ENCODE measurements at regions not wholly inside any gene's neighbourhood (a gene's known extent, or its start where the extent isn't known, plus 50 kb on each side); places are given as distances from the start of the nearest gene placed in this dataset.

DNA sequence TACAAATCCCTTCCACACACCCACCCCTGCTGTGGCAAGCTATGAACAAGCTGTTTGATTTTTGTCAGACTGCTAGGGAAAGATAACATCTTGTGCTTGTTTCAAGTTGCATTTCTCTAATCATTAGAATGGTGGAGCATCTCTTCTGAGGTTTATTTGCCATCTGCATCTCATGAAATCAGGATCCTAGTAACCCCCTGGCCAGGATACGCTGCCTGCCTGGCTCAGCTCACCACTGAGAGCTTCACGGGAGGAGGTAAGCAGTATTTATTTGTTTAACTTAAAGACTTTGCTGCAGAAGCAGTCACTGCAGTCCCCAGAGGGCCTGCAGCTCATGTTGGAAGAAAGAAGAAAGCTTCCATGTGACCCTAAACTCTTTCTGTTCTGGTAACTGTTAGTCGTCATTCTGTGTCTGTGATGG lies 83.3 kb upstream of the CXCL14 start (continued):
- no peak for TF ChIP-seq HDAC2 (IDR thresholded peaks at IDR 0.05; ENCODE audit: borderline replicate concordance in 1 of 2, low read depth in 2 of 2, low read length in 2 of 2)
- no peak for TF ChIP-seq TAF1 (IDR thresholded peaks at IDR 0.05; ENCODE audit: low read depth, low read length)
- no peak for TF ChIP-seq JUND (IDR thresholded peaks at IDR 0.05; ENCODE audit: low read length)
- TF ChIP-seq POU5F1 (IDR thresholded peaks at IDR 0.05; ENCODE audit: low read depth, low read length), result no peak
- TF ChIP-seq MAFK (IDR thresholded peaks at IDR 0.05; ENCODE audit: low read depth, low read length), result no peak
- TF ChIP-seq, protein P1, sequence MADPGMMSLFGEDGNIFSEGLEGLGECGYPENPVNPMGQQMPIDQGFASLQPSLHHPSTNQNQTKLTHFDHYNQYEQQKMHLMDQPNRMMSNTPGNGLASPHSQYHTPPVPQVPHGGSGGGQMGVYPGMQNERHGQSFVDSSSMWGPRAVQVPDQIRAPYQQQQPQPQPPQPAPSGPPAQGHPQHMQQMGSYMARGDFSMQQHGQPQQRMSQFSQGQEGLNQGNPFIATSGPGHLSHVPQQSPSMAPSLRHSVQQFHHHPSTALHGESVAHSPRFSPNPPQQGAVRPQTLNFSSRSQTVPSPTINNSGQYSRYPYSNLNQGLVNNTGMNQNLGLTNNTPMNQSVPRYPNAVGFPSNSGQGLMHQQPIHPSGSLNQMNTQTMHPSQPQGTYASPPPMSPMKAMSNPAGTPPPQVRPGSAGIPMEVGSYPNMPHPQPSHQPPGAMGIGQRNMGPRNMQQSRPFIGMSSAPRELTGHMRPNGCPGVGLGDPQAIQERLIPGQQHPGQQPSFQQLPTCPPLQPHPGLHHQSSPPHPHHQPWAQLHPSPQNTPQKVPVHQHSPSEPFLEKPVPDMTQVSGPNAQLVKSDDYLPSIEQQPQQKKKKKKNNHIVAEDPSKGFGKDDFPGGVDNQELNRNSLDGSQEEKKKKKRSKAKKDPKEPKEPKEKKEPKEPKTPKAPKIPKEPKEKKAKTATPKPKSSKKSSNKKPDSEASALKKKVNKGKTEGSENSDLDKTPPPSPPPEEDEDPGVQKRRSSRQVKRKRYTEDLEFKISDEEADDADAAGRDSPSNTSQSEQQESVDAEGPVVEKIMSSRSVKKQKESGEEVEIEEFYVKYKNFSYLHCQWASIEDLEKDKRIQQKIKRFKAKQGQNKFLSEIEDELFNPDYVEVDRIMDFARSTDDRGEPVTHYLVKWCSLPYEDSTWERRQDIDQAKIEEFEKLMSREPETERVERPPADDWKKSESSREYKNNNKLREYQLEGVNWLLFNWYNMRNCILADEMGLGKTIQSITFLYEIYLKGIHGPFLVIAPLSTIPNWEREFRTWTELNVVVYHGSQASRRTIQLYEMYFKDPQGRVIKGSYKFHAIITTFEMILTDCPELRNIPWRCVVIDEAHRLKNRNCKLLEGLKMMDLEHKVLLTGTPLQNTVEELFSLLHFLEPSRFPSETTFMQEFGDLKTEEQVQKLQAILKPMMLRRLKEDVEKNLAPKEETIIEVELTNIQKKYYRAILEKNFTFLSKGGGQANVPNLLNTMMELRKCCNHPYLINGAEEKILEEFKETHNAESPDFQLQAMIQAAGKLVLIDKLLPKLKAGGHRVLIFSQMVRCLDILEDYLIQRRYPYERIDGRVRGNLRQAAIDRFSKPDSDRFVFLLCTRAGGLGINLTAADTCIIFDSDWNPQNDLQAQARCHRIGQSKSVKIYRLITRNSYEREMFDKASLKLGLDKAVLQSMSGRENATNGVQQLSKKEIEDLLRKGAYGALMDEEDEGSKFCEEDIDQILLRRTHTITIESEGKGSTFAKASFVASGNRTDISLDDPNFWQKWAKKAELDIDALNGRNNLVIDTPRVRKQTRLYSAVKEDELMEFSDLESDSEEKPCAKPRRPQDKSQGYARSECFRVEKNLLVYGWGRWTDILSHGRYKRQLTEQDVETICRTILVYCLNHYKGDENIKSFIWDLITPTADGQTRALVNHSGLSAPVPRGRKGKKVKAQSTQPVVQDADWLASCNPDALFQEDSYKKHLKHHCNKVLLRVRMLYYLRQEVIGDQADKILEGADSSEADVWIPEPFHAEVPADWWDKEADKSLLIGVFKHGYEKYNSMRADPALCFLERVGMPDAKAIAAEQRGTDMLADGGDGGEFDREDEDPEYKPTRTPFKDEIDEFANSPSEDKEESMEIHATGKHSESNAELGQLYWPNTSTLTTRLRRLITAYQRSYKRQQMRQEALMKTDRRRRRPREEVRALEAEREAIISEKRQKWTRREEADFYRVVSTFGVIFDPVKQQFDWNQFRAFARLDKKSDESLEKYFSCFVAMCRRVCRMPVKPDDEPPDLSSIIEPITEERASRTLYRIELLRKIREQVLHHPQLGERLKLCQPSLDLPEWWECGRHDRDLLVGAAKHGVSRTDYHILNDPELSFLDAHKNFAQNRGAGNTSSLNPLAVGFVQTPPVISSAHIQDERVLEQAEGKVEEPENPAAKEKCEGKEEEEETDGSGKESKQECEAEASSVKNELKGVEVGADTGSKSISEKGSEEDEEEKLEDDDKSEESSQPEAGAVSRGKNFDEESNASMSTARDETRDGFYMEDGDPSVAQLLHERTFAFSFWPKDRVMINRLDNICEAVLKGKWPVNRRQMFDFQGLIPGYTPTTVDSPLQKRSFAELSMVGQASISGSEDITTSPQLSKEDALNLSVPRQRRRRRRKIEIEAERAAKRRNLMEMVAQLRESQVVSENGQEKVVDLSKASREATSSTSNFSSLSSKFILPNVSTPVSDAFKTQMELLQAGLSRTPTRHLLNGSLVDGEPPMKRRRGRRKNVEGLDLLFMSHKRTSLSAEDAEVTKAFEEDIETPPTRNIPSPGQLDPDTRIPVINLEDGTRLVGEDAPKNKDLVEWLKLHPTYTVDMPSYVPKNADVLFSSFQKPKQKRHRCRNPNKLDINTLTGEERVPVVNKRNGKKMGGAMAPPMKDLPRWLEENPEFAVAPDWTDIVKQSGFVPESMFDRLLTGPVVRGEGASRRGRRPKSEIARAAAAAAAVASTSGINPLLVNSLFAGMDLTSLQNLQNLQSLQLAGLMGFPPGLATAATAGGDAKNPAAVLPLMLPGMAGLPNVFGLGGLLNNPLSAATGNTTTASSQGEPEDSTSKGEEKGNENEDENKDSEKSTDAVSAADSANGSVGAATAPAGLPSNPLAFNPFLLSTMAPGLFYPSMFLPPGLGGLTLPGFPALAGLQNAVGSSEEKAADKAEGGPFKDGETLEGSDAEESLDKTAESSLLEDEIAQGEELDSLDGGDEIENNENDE (IDR thresholded peaks at IDR 0.05; ENCODE audit: insufficient replicate concordance, low read length), result no peak
- TF ChIP-seq TEAD4 (IDR thresholded peaks at IDR 0.05; ENCODE audit: low read depth, low read length), result no peak
- no peak for TF ChIP-seq SP2 (IDR thresholded peaks at IDR 0.05; ENCODE audit: low read length)

Data from H1 (cell line).